SIG-M5 treated with dmso at 0.1 percent for 504 hours (cell line): ENCODE measurements at regions not wholly inside any gene's neighbourhood (a gene's known extent, or its start where the extent isn't known, plus 50 kb on each side); places are given as distances from the start of the nearest gene placed in this dataset.
A peak's percentile ranks its signal among the peaks of the same experiment; 100 is the strongest.

Source experiments
- DNase-seq: peaks from one replicate; lab custom pipeline; 2025; ENCODE audit not compliant: unreplicated experiment; lab: John Stamatoyannopoulos, UW

GRCh38 chr5:112625246-112625645 lies 112.4 kb upstream of the APC start:
- DNase-seq = no peak

- no peak for DNase-seq
Measured at GRCh38 chr5:112625689-112626438, 111.8 kb upstream of the APC start.

GRCh38 chr5:112626715-112627114 lies 111.0 kb upstream of the APC start:
- no peak for DNase-seq

GRCh38 chr5:112628214-112628980 lies 109.3 kb upstream of the APC start:
- DNase-seq = no peak

- no peak for DNase-seq
Measured at GRCh38 chr5:112630246-112631009, 107.3 kb upstream of the APC start.

- DNase-seq = peak; percentile 88
Measured at GRCh38 chr5:112634166-112634565, 103.5 kb upstream of the APC start.

- no peak for DNase-seq
Measured at GRCh38 chr5:112634796-112635195, 102.9 kb upstream of the APC start.

- no peak for DNase-seq
Measured at GRCh38 chr5:112635276-112635675, 102.4 kb upstream of the APC start.

- DNase-seq = no peak
Measured at GRCh38 chr5:112635771-112636731, 101.6 kb upstream of the APC start.

GRCh38 chr5:112636751-112637150 lies 100.9 kb upstream of the APC start:
- no peak for DNase-seq

GRCh38 chr5:112637343-112637742 lies 100.3 kb upstream of the APC start:
- DNase-seq = no peak

- no peak for DNase-seq
Measured at GRCh38 chr5:112640546-112640945, 97.1 kb upstream of the APC start.

- no peak for DNase-seq
Measured at GRCh38 chr5:112641515-112642110, 96.1 kb upstream of the APC start.

GRCh38 chr5:112642885-112643284 lies 94.8 kb upstream of the APC start:
- DNase-seq = no peak

- DNase-seq = no peak
Measured at GRCh38 chr5:112643339-112643971, 94.2 kb upstream of the APC start.

- DNase-seq = peak; percentile 18
Measured at GRCh38 chr5:112646139-112646936, 91.3 kb upstream of the APC start.

- DNase-seq = no peak
Measured at GRCh38 chr5:112647428-112647827, 90.3 kb upstream of the APC start.

- DNase-seq = no peak
Measured at GRCh38 chr5:112648264-112648663, 89.4 kb upstream of the APC start.

GRCh38 chr5:112649882-112650281 lies 87.8 kb upstream of the APC start:
- DNase-seq = no peak
